ENCODE measurements at regions not wholly inside any gene's neighbourhood (a gene's known extent, or its start where the extent isn't known, plus 50 kb on each side); places are given as distances from the start of the nearest gene placed in this dataset.
A peak's percentile ranks its signal among the peaks of the same experiment; 100 is the strongest.

- Histone ChIP-seq H3K27me3 (ENCODE audit: control insufficient read depth, insufficient read depth) (no peaks in the 10 kb centered on the region), H3K27ac (ENCODE audit: low read length) (no peak overlapping the region), H3K4me1 (ENCODE audit: control insufficient read depth, insufficient read depth, low read length) (no peaks in the 10 kb centered on the region), H3K4me3 (ENCODE audit: low read length) (no peak overlapping the region), H3K9me3 (ENCODE audit: control insufficient read depth, low read length) (no peaks in the 10 kb centered on the region)
- ATAC-seq: peak in 1 of 2 donors; percentile 37
- DNase-seq: no peak
- intact Hi-C loops (cut with DNase I): no loop called here
- WGBS: 38% methylated on average over 2 of the region's 2 CpGs
Measured at GRCh38 chr16:50955311-50955710, 195.8 kb downstream of the SALL1 start.

DNA sequence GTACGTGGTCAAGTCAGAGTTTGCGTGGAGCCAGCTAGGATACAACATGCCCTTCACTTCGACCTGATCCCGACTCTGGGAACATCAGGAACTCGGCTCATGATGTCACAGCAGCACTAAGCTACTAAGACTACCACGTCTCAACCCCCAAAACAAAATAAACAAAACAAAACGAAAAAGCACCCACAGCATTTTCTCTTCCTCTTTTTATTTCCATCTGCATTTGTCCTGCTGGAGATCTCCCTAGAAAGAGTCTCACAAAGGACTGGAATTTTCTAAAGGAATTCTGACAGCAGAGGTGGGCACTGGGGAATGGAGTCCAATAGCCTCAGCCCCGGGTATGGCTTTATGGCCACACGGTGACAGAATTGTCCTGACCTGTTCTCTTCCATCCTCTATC lies 196.6 kb downstream of the SALL1 start:
- ATAC-seq: no peak
- 62% methylated on average over 9 of the region's 9 CpGs for WGBS
- DNase-seq: no peak

DNA sequence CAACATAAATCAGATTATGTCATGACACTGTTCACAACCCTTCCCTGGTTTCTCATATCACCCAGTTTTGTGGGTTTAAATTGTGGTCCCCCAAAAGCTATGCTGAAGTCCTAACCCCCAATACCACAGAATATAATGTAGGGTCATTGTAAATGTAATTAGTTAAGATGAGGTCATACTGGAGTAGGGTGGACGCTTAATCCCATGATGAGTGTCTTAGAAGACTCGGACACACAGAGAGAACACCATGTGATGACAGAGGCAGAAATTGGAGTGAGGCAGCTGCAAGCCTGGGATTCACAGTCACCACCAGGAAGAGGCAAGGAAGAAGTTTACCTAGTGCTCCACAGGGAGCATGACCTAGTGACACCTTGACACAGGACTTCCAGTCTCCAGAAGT lies 197.8 kb downstream of the SALL1 start:
- Histone ChIP-seq H3K9me3 (ENCODE audit: control insufficient read depth, low read length) (no peaks in the 10 kb centered on the region), H3K27me3 (ENCODE audit: control insufficient read depth, insufficient read depth) (no peaks in the 10 kb centered on the region), H3K4me1 (ENCODE audit: control insufficient read depth, insufficient read depth, low read length) (no peaks in the 10 kb centered on the region), H3K27ac (ENCODE audit: low read length) (no peak overlapping the region), H3K4me3 (ENCODE audit: low read length) (no peak overlapping the region)
- WGBS: 83% methylated on average over 2 of the region's 2 CpGs
- ATAC-seq: no peak
- no peak for DNase-seq
- intact Hi-C loops (cut with DNase I): no loop called here

More for the DNA sequence above, 196.6 kb downstream of the SALL1 start:
- no peaks in the 10 kb centered on the region for H3K9me3 ChIP-seq (ENCODE audit: control insufficient read depth, low read length)
- no peak overlapping the region for H3K4me3 ChIP-seq (ENCODE audit: low read length)
- H3K4me1 ChIP-seq (ENCODE audit: control insufficient read depth, insufficient read depth, low read length): no peaks in the 10 kb centered on the region
- H3K27me3 ChIP-seq (ENCODE audit: control insufficient read depth, insufficient read depth): no peaks in the 10 kb centered on the region
- intact Hi-C loops (cut with DNase I): no loop called here
- H3K27ac ChIP-seq (ENCODE audit: low read length): no peak overlapping the region

DNA sequence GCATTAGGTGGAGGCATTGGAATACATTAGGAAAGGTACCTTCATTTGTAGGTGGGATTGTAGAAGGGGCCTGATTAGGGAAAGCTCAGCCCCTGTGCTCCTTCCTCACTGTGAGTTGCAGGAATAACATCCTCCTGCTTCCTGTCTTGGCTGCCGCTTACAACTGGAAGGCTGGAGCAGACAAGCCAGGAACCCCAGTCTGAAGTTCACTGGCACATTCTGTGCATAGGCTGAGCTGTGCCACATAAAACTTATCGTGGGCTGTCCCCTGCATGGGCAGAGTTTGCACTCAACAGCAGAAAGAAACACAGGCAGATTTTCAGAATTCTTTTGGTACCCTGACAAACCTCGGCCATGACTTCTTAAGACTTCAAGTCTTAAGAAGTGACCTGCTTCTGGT lies 200.1 kb downstream of the SALL1 start:
- intact Hi-C loops (cut with DNase I): no loop called here
- 58% methylated on average over 3 of the region's 3 CpGs for WGBS
- ATAC-seq (peak in 1 of 2 donors; percentile 19), DNase-seq (no peak)
- Histone ChIP-seq H3K4me3 (ENCODE audit: low read length) (no peak overlapping the region), H3K4me1 (ENCODE audit: control insufficient read depth, insufficient read depth, low read length) (no peaks in the 10 kb centered on the region), H3K27ac (ENCODE audit: low read length) (no peak overlapping the region), H3K9me3 (ENCODE audit: control insufficient read depth, low read length) (no peaks in the 10 kb centered on the region), H3K27me3 (ENCODE audit: control insufficient read depth, insufficient read depth) (no peaks in the 10 kb centered on the region)

- DNase-seq (no peak), ATAC-seq (no peak)
- Histone ChIP-seq H3K4me3 (ENCODE audit: low read length) (no peak overlapping the region), H3K27ac (ENCODE audit: low read length) (no peak overlapping the region), H3K9me3 (ENCODE audit: control insufficient read depth, low read length) (no peaks in the 10 kb centered on the region), H3K27me3 (ENCODE audit: control insufficient read depth, insufficient read depth) (no peaks in the 10 kb centered on the region), H3K4me1 (ENCODE audit: control insufficient read depth, insufficient read depth, low read length) (no peaks in the 10 kb centered on the region)
- intact Hi-C loops (cut with DNase I): no loop called here
- WGBS: 70% methylated on average over 22 of the region's 22 CpGs
Measured at GRCh38 chr16:50948268-50948930, 202.7 kb downstream of the SALL1 start.

DNA sequence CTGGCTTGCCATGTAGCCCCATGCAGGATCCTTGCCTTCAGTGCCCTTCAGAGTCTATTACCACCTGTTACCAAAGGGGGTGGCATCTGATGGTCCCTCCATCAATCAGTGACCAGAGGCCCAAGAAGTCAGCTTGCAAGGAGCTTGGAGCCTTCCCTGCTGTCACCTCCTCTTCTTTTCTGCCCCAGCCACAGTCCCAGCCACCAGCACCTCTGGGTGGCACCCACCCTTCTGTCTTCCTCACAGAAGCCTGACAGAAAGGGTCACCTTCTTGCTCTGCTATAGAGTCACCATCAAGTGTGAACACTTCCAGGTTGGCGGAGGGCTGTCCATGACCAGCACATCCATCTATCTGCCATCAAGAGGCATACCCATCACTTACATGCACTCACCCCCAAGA lies 203.2 kb downstream of the SALL1 start:
- H3K27ac ChIP-seq (ENCODE audit: low read length): no peak overlapping the region
- intact Hi-C loops (cut with DNase I): no loop called here
- DNase-seq (no peak), ATAC-seq (no peak)
- H3K27me3 ChIP-seq (ENCODE audit: control insufficient read depth, insufficient read depth): no peaks in the 10 kb centered on the region
- H3K4me3 ChIP-seq (ENCODE audit: low read length): no peak overlapping the region
- H3K4me1 ChIP-seq (ENCODE audit: control insufficient read depth, insufficient read depth, low read length): no peaks in the 10 kb centered on the region
- H3K9me3 ChIP-seq (ENCODE audit: control insufficient read depth, low read length): no peaks in the 10 kb centered on the region
- WGBS: 96% methylated on average over 1 of the region's 1 CpG

DNA sequence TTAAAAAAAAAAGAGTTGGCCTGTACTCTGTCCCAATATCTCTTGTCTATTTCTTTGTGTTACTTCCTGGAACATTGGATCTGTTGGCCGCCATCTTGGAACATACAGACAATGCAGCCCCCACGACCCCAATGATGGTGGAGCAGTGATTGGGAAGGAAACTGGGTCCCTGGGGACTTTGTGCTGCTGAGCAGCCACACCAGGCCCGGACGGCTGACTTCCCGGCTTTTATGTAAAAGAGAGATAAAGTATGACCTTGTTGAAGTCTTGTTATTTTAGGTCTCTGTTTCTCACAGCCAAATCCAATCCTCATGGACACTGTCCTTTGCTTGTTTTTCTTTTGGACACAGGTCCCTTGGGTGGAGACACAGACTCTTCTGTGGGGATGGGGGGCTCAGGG lies 204.5 kb downstream of the SALL1 start:
- Histone ChIP-seq H3K27me3 (ENCODE audit: control insufficient read depth, insufficient read depth) (no peaks in the 10 kb centered on the region), H3K9me3 (ENCODE audit: control insufficient read depth, low read length) (no peaks in the 10 kb centered on the region), H3K4me3 (ENCODE audit: low read length) (no peak overlapping the region), H3K27ac (ENCODE audit: low read length) (no peak overlapping the region), H3K4me1 (ENCODE audit: control insufficient read depth, insufficient read depth, low read length) (no peaks in the 10 kb centered on the region)
- intact Hi-C loops (cut with DNase I): no loop called here
- peak in 2 of 3 donors; percentile 48 to 64 for DNase-seq
- ATAC-seq: peak; percentile 31 to 88
- WGBS: 45% methylated on average over 5 of the region's 5 CpGs

DNA sequence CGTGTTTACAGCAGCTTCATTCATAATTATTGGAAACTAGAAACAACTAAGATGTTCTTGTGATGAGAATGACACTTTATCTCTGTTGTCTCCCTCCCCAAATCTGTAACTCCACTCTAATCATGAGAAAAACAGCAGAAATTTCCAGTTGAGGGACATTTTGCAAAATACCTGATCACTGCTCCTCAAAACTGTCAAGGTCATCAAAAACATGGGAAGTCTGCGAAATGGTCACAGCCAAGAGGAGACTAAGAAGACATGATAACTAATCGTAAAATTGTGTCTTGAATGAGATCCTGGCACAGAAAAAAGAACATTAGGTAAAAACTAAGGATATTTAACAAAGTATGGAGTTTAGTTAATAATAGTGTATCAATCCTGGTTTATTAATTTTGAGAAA lies 204.2 kb downstream of the CYLD start:
- intact Hi-C loops (cut with DNase I): no loop called here
- DNase-seq: no peak
- no peaks in the 10 kb centered on the region for H3K4me1 ChIP-seq (ENCODE audit: control insufficient read depth, insufficient read depth, low read length)
- WGBS: 72% methylated on average over 3 of the region's 3 CpGs
- no peak overlapping the region for H3K27ac ChIP-seq (ENCODE audit: low read length)
- no peaks in the 10 kb centered on the region for H3K27me3 ChIP-seq (ENCODE audit: control insufficient read depth, insufficient read depth)
- H3K9me3 ChIP-seq (ENCODE audit: control insufficient read depth, low read length): no peaks in the 10 kb centered on the region
- no peak overlapping the region for H3K4me3 ChIP-seq (ENCODE audit: low read length)
- no peak for ATAC-seq

DNA sequence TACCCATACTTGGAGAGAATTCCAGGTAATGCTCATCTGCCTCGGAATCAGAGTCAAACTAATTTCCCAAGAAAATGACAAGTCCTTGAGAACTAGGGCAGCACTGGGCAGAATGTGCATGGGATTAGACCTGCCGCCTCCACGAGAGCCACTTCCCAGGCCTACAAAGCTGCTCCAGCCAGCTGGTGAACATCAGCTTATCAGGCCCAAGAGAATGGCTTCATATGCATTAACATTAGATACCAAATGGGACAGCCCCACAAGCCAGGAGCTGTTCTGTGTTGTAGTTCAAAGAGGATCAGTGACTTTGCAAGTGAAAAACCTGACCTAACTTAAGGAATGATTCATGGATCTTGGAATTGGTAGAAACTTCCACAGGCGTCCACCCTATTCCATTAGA lies 203.3 kb downstream of the CYLD start:
- WGBS: 61% methylated on average over 4 of the region's 4 CpGs
- intact Hi-C loops (cut with DNase I): no loop called here
- ATAC-seq (no peak), DNase-seq (no peak)
- Histone ChIP-seq H3K4me3 (ENCODE audit: low read length) (no peak overlapping the region), H3K9me3 (ENCODE audit: control insufficient read depth, low read length) (no peaks in the 10 kb centered on the region), H3K4me1 (ENCODE audit: control insufficient read depth, insufficient read depth, low read length) (no peaks in the 10 kb centered on the region), H3K27me3 (ENCODE audit: control insufficient read depth, insufficient read depth) (no peaks in the 10 kb centered on the region), H3K27ac (ENCODE audit: low read length) (no peak overlapping the region)

DNA sequence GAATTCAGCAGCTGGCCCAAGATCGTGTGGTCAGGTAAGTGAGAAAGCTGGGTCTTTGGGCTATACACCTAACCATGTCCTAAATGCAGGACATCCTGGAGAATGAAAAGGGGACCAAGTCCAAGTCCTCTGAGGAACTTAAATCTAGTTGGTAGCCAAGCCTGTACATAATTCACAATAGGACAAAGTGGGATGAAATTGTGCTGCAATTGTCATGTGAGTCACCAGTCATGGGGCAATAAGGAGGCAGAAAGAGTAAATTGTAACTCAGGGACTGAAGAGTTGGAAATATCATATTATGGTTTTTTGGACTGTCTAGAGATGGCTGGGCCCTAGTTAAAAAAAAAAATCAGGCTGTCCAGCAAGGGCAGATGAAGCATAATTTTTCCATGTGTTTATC lies 202.6 kb downstream of the CYLD start:
- ATAC-seq: no peak
- Histone ChIP-seq H3K27ac (ENCODE audit: low read length) (no peak overlapping the region), H3K27me3 (ENCODE audit: control insufficient read depth, insufficient read depth) (no peaks in the 10 kb centered on the region), H3K4me3 (ENCODE audit: low read length) (no peak overlapping the region), H3K9me3 (ENCODE audit: control insufficient read depth, low read length) (no peaks in the 10 kb centered on the region), H3K4me1 (ENCODE audit: control insufficient read depth, insufficient read depth, low read length) (no peaks in the 10 kb centered on the region)
- 79% methylated on average over 1 of the region's 1 CpG for WGBS
- intact Hi-C loops (cut with DNase I): no loop called here
- no peak for DNase-seq

DNA sequence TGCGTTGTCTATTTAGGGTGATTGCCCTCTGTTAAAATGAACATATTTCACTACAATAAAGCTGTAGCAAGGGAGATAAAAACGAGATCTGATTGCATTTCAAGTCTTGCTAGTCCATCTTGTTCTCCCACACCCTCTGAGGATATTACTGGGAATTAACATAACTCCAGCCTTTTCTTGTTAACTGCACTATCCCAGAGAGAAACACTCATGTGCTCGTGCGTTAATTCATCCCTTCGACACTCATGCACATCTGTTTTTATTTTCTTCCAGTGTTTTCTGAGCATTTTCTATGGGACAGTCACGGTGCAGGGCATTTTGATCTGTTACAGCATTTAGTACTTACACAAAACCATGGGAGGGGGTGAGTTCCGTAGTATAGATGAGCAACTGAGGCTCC lies 202.1 kb downstream of the CYLD start:
- ATAC-seq: no peak
- DNase-seq: no peak
- H3K4me3 ChIP-seq (ENCODE audit: low read length): no peak overlapping the region
- H3K27ac ChIP-seq (ENCODE audit: low read length): no peak overlapping the region
- no peaks in the 10 kb centered on the region for H3K27me3 ChIP-seq (ENCODE audit: control insufficient read depth, insufficient read depth)
- intact Hi-C loops (cut with DNase I): no loop called here
- no peaks in the 10 kb centered on the region for H3K9me3 ChIP-seq (ENCODE audit: control insufficient read depth, low read length)
- no peaks in the 10 kb centered on the region for H3K4me1 ChIP-seq (ENCODE audit: control insufficient read depth, insufficient read depth, low read length)
- WGBS: 74% methylated on average over 7 of the region's 7 CpGs

DNA sequence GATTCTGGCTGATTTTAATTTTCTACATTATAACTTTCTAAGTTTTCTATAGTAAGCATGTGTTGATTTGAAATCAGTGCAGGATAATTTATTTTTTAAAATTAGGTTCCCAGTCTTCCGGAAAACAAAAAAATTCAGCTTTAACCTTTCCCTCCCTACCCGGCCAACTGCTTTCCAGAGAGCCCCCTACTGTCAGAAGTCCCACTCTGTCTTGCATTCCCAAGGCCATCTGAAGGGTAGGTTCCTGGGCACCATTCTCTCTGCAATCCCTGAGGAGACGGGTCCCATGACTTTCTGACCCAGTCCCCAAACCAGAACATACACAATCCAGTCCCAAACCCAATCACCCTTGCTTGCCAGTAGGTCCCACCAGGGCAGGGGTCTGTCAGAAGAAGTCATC lies 200.3 kb downstream of the CYLD start:
- 80% methylated on average over 3 of the region's 3 CpGs for whole genome bisulfite sequencing
- Histone ChIP-seq H3K4me1 (ENCODE audit: control insufficient read depth, insufficient read depth, low read length) (no peaks in the 10 kb centered on the region), H3K27me3 (ENCODE audit: control insufficient read depth, insufficient read depth) (no peaks in the 10 kb centered on the region), H3K4me3 (ENCODE audit: low read length) (no peak overlapping the region), H3K27ac (ENCODE audit: low read length) (no peak overlapping the region), H3K9me3 (ENCODE audit: control insufficient read depth, low read length) (no peaks in the 10 kb centered on the region)
- DNase-seq: no peak
- no peak for ATAC-seq
- intact Hi-C loops (cut with DNase I): no loop called here

Measured in right cardiac atrium (tissue), 5 donors.